B cell (primary cell): ENCODE measurements at regions not wholly inside any gene's neighbourhood (a gene's known extent, or its start where the extent isn't known, plus 50 kb on each side); places are given as distances from the start of the nearest gene placed in this dataset.

ENCODE experiments used
- CTCF ChIP-seq: fragments of 200-600 bp; IDR thresholded peaks from one replicate; pipeline ENCODE4 v1.8.0; 2022; ENCODE audit warnings: antibody characterized with exemption, mild to moderate bottlenecking
- EZH2 ChIP-seq: IDR thresholded peaks from 2 replicates; pipeline ENCODE4 v1.6.1; 2012; ENCODE audit warnings: borderline replicate concordance, low read depth, mild to moderate bottlenecking, moderate library complexity, low read length; ENCODE audit not compliant: insufficient read depth, poor library complexity, severe bottlenecking

DNA sequence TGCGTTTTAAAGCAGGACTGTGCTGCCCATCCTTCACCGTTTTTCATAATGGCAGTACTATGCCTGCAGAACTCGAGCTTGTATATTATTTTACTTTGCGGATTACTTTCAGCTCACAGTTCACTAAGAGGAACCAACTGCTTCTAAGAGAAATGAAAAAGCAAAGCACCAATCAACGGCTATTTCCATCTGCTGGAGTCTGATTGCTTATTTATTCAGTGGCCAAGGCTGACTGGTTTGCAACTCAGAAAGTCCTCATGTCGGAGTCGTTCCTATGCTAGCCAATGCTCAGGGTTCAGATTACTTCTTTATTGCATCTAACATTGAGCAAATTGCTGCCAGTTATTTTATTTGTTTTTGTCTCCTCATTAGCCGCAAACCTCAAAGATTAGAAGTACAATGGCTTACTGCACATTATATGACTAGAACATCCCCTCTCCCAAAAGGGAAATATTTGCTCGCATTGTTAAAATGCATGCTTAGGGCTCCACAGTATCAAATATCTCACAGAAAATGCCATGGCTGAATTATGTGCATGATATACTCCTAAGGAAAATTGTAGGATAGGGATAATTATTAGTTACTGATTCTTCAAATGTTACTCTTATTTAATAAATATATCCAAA lies 1628.2 kb upstream of the ADGRL3 start:
- TF ChIP-seq CTCF = no peak
- no peak for TF ChIP-seq EZH2
